ENCODE measurements at regions not wholly inside any gene's neighbourhood (a gene's known extent, or its start where the extent isn't known, plus 50 kb on each side); places are given as distances from the start of the nearest gene placed in this dataset.

DNA sequence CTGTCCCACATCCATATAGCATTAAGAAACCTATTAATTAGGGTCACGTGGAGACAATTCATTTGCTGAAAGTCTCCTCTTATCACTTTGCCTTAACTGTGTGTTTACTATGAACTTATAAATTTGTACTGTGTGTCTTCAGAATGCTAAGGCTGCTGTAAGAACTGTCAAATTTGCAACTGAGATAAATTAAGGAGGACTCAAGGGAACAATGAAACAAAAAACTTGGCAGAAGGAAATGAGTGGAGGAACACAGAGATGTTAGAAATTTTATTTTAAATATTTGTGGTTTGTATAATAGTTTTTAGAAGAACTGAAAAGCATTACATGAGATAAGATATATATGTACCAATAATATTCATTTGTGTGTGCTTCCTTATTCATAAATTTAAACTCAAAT is 1005.3 kb upstream of the SORCS1 start:
- H3K9me3 ChIP-seq (ENCODE audit: control insufficient read depth, insufficient read depth, low read depth, low read length), result no peaks in the 10 kb centered on the region
- TF ChIP-seq ZNF37A (tag by site-specific recombination; IDR thresholded peaks at IDR 0.05) (no peak), TCF7L2 (IDR thresholded peaks at IDR 0.05; ENCODE audit: borderline replicate concordance, low read depth, low read length) (no peak), ZNF335 (tag by site-specific recombination; conservative IDR thresholded peaks at IDR 0.05) (no peak), ZXDB (tag by site-specific recombination; IDR thresholded peaks at IDR 0.05) (no peak), ZNF140 (tag by site-specific recombination; IDR thresholded peaks at IDR 0.05) (no peak), ZNF214 (tag by site-specific recombination; IDR thresholded peaks at IDR 0.05; ENCODE audit: borderline replicate concordance) (no peak), ZFP3 (tag by site-specific recombination; IDR thresholded peaks at IDR 0.05; ENCODE audit: low read depth) (no peak), TRIM28 (IDR thresholded peaks at IDR 0.05; ENCODE audit: borderline replicate concordance, low read length) (no peak), ZFP37 (tag by site-specific recombination; IDR thresholded peaks at IDR 0.05) (no peak)
- TF ChIP-seq, protein P1, sequence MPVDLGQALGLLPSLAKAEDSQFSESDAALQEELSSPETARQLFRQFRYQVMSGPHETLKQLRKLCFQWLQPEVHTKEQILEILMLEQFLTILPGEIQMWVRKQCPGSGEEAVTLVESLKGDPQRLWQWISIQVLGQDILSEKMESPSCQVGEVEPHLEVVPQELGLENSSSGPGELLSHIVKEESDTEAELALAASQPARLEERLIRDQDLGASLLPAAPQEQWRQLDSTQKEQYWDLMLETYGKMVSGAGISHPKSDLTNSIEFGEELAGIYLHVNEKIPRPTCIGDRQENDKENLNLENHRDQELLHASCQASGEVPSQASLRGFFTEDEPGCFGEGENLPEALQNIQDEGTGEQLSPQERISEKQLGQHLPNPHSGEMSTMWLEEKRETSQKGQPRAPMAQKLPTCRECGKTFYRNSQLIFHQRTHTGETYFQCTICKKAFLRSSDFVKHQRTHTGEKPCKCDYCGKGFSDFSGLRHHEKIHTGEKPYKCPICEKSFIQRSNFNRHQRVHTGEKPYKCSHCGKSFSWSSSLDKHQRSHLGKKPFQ (tag by site-specific recombination; IDR thresholded peaks at IDR 0.05), result no peak
- no peak overlapping the region for H3K4me3 ChIP-seq (ENCODE audit: low read depth, low read length)
- H3K27ac ChIP-seq (ENCODE audit: extremely low read depth, low read depth, low read length), result no peak overlapping the region
- POLR2A ChIA-PET, result no interaction called here
- CTCF ChIA-PET, result interaction anchor here (0.8 to 1.3 kb wide), 2 partner anchors 10 to 35 kb away, joined by 3 to 4 read pairs; no protein-coding TSS in a partner anchor
- H3K4me1 ChIP-seq (ENCODE audit: control insufficient read depth, insufficient read depth, low read length), result no peaks in the 10 kb centered on the region
- H3K36me3 ChIP-seq (ENCODE audit: control insufficient read depth in 2 of 2, insufficient read depth in 1 of 2, low read length in 2 of 2), result no peaks in the 10 kb centered on the region

GRCh38 chr10:108167766-108168165 is 1003.3 kb upstream of the SORCS1 start:
- H3K36me3 ChIP-seq (ENCODE audit: control insufficient read depth in 2 of 2, insufficient read depth in 1 of 2, low read length in 2 of 2), result no peaks in the 10 kb centered on the region
- no peak overlapping the region for H3K4me3 ChIP-seq (ENCODE audit: low read depth, low read length)
- no peak overlapping the region for H3K27ac ChIP-seq (ENCODE audit: extremely low read depth, low read depth, low read length)
- no peaks in the 10 kb centered on the region for H3K4me1 ChIP-seq (ENCODE audit: control insufficient read depth, insufficient read depth, low read length)
- ChIA-PET POLR2A (no interaction called here), CTCF (no interaction called here)
- H3K9me3 ChIP-seq (ENCODE audit: control insufficient read depth, insufficient read depth, low read depth, low read length), result no peaks in the 10 kb centered on the region
- TF ChIP-seq ZNF626 (tag by site-specific recombination; IDR thresholded peaks at IDR 0.05) (no peak), FEZF1 (tag by site-specific recombination; IDR thresholded peaks at IDR 0.05) (no peak), ZNF629 (tag by site-specific recombination; IDR thresholded peaks at IDR 0.05) (no peak), ZNF223 (tag by site-specific recombination; IDR thresholded peaks at IDR 0.05) (no peak), ZNF529 (tag by site-specific recombination; IDR thresholded peaks at IDR 0.05; ENCODE audit: insufficient replicate concordance) (no peak), KLF9 (tag by site-specific recombination; IDR thresholded peaks at IDR 0.05; ENCODE audit: low read depth) (no peak), ZNF121 (tag by site-specific recombination; IDR thresholded peaks at IDR 0.05) (no peak), BCL11A (tag by site-specific recombination; IDR thresholded peaks at IDR 0.05; ENCODE audit: low read depth) (no peak), HOXA7 (CRISPR knock-in tag; IDR thresholded peaks at IDR 0.05; ENCODE audit: borderline replicate concordance) (no peak), ZNF548 (tag by site-specific recombination; IDR thresholded peaks at IDR 0.05) (no peak), ZNF354C (tag by site-specific recombination; IDR thresholded peaks at IDR 0.05; ENCODE audit: borderline replicate concordance, low read depth) (no peak), ZNF600 (tag by site-specific recombination; IDR thresholded peaks at IDR 0.05) (no peak)
- TF ChIP-seq, protein P2, sequence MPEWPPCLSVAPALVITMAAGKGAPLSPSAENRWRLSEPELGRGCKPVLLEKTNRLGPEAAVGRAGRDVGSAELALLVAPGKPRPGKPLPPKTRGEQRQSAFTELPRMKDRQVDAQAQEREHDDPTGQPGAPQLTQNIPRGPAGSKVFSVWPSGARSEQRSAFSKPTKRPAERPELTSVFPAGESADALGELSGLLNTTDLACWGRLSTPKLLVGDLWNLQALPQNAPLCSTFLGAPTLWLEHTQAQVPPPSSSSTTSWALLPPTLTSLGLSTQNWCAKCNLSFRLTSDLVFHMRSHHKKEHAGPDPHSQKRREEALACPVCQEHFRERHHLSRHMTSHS (tag by site-specific recombination; IDR thresholded peaks at IDR 0.05), result no peak

DNA sequence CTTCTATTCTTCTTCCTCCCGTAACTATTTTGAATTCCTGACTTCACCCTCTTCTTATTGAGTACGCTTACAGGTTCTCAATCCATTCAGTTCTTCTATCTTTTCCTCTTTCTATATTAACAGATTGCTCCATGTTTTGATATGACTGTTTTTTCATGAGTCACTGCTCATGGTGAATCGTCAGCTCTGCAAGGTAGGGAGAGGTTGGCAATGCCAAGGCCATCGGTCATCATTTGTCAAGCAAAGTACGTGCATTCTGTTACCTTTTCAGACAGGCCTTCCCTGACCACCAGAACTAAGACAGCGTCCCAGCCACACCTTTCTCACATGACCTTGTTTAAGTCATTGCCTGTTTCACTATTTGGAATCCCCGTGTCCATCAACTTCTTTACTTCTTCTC is 1001.9 kb upstream of the SORCS1 start:
- TF ChIP-seq ZNF335 (tag by site-specific recombination; conservative IDR thresholded peaks at IDR 0.05) (no peak), ZNF837 (tag by site-specific recombination; IDR thresholded peaks at IDR 0.05) (no peak), ZNF777 (tag by site-specific recombination; IDR thresholded peaks at IDR 0.05; ENCODE audit: borderline replicate concordance) (no peak), BCL11B (tag by site-specific recombination; IDR thresholded peaks at IDR 0.05; ENCODE audit: low read depth) (no peak), ZBTB44 (tag by site-specific recombination; IDR thresholded peaks at IDR 0.05) (no peak), ZFP37 (tag by site-specific recombination; IDR thresholded peaks at IDR 0.05) (no peak)
- CTCF ChIA-PET, result no interaction called here

More for the DNA sequence above, 1001.9 kb upstream of the SORCS1 start:
- H3K27ac ChIP-seq (ENCODE audit: extremely low read depth, low read depth, low read length), result no peak overlapping the region
- H3K9me3 ChIP-seq (ENCODE audit: control insufficient read depth, insufficient read depth, low read depth, low read length), result no peaks in the 10 kb centered on the region
- H3K36me3 ChIP-seq (ENCODE audit: control insufficient read depth in 2 of 2, insufficient read depth in 1 of 2, low read length in 2 of 2), result no peaks in the 10 kb centered on the region
- POLR2A ChIA-PET, result no interaction called here
- no peaks in the 10 kb centered on the region for H3K4me1 ChIP-seq (ENCODE audit: control insufficient read depth, insufficient read depth, low read length)
- H3K4me3 ChIP-seq (ENCODE audit: low read depth, low read length), result no peak overlapping the region
